GM21526 (cell line): ENCODE measurements at regions not wholly inside any gene's neighbourhood (a gene's known extent, or its start where the extent isn't known, plus 50 kb on each side); places are given as distances from the start of the nearest gene placed in this dataset.

Source experiments
- ATAC-seq: cut with Tn5 transposase; IDR thresholded peaks from one replicate; pipeline ENCODE4 v1.9.1; 2021; ENCODE audit warnings: moderate library complexity; ENCODE audit not compliant: unreplicated experiment, low FRiP score

GRCh38 chr4:138540056-138540800 is 298.1 kb upstream of the SLC7A11 start:
- no peak for ATAC-seq

- ATAC-seq = no peak
Measured at GRCh38 chr4:138538743-138539142, 296.6 kb upstream of the SLC7A11 start.

GRCh38 chr4:138537731-138538490 is 295.8 kb upstream of the SLC7A11 start:
- no peak for ATAC-seq

GRCh38 chr4:138535316-138535715 is 293.2 kb upstream of the SLC7A11 start:
- ATAC-seq = no peak

- ATAC-seq = peak; percentile 81
Measured at GRCh38 chr4:138522366-138522765, 280.2 kb upstream of the SLC7A11 start.

- ATAC-seq = no peak
Measured at GRCh38 chr4:138521809-138522208, 279.7 kb upstream of the SLC7A11 start.

- ATAC-seq = no peak
Measured at GRCh38 chr4:138519436-138519835, 277.3 kb upstream of the SLC7A11 start.

GRCh38 chr4:138513535-138513934 is 271.4 kb upstream of the SLC7A11 start:
- ATAC-seq = no peak

- ATAC-seq = no peak
Measured at GRCh38 chr4:138512756-138513155, 270.6 kb upstream of the SLC7A11 start.

- ATAC-seq = no peak
Measured at GRCh38 chr4:138510053-138510452, 267.9 kb upstream of the SLC7A11 start.

GRCh38 chr4:138509346-138509745 is 267.2 kb upstream of the SLC7A11 start:
- no peak for ATAC-seq

- no peak for ATAC-seq
Measured at GRCh38 chr4:138507522-138507921, 265.4 kb upstream of the SLC7A11 start.

- ATAC-seq = no peak
Measured at GRCh38 chr4:138501614-138502013, 259.5 kb upstream of the SLC7A11 start.

GRCh38 chr4:138500869-138501268 is 258.7 kb upstream of the SLC7A11 start:
- no peak for ATAC-seq

- ATAC-seq = no peak
Measured at GRCh38 chr4:138499627-138500026, 257.5 kb upstream of the SLC7A11 start.

GRCh38 chr4:138494931-138495330 is 252.8 kb upstream of the SLC7A11 start:
- ATAC-seq = no peak

- no peak for ATAC-seq
Measured at GRCh38 chr4:138494116-138494515, 252.0 kb upstream of the SLC7A11 start.

GRCh38 chr4:138492176-138492575 is 250.0 kb upstream of the SLC7A11 start:
- ATAC-seq = no peak

GRCh38 chr4:138488533-138488932 is 246.4 kb upstream of the SLC7A11 start:
- ATAC-seq = no peak

- ATAC-seq = no peak
Measured at GRCh38 chr4:138487670-138488069, 245.5 kb upstream of the SLC7A11 start.

- ATAC-seq = no peak
Measured at GRCh38 chr4:138487230-138487629, 245.1 kb upstream of the SLC7A11 start.

GRCh38 chr4:138485498-138485897 is 243.3 kb upstream of the SLC7A11 start:
- no peak for ATAC-seq
